ENCODE measurements at regions not wholly inside any gene's neighbourhood (a gene's known extent, or its start where the extent isn't known, plus 50 kb on each side); places are given as distances from the start of the nearest gene placed in this dataset.

- peak; percentile 29 for DNase-seq (ENCODE audit: extremely low read depth, insufficient read length)
- TF ChIP-seq, protein P1, sequence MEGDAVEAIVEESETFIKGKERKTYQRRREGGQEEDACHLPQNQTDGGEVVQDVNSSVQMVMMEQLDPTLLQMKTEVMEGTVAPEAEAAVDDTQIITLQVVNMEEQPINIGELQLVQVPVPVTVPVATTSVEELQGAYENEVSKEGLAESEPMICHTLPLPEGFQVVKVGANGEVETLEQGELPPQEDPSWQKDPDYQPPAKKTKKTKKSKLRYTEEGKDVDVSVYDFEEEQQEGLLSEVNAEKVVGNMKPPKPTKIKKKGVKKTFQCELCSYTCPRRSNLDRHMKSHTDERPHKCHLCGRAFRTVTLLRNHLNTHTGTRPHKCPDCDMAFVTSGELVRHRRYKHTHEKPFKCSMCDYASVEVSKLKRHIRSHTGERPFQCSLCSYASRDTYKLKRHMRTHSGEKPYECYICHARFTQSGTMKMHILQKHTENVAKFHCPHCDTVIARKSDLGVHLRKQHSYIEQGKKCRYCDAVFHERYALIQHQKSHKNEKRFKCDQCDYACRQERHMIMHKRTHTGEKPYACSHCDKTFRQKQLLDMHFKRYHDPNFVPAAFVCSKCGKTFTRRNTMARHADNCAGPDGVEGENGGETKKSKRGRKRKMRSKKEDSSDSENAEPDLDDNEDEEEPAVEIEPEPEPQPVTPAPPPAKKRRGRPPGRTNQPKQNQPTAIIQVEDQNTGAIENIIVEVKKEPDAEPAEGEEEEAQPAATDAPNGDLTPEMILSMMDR (IDR thresholded peaks at IDR 0.05; ENCODE audit: insufficient read depth, low read length, poor library complexity, severe bottlenecking) = no peak
- Histone ChIP-seq H3K27me3 (replicated peaks; ENCODE audit: control insufficient read depth, insufficient read depth, low read length) (no peaks in the 10 kb centered on the region), H3K36me3 (ENCODE audit: control insufficient read depth, insufficient read depth, low read length) (no peaks in the 10 kb centered on the region), H3K4me3 (replicated peaks; ENCODE audit: low read depth, low read length) (no peak overlapping the region)
Observed at GRCh38 chr17:27976331-27976730, 66.1 kb upstream of the NLK start.

DNA sequence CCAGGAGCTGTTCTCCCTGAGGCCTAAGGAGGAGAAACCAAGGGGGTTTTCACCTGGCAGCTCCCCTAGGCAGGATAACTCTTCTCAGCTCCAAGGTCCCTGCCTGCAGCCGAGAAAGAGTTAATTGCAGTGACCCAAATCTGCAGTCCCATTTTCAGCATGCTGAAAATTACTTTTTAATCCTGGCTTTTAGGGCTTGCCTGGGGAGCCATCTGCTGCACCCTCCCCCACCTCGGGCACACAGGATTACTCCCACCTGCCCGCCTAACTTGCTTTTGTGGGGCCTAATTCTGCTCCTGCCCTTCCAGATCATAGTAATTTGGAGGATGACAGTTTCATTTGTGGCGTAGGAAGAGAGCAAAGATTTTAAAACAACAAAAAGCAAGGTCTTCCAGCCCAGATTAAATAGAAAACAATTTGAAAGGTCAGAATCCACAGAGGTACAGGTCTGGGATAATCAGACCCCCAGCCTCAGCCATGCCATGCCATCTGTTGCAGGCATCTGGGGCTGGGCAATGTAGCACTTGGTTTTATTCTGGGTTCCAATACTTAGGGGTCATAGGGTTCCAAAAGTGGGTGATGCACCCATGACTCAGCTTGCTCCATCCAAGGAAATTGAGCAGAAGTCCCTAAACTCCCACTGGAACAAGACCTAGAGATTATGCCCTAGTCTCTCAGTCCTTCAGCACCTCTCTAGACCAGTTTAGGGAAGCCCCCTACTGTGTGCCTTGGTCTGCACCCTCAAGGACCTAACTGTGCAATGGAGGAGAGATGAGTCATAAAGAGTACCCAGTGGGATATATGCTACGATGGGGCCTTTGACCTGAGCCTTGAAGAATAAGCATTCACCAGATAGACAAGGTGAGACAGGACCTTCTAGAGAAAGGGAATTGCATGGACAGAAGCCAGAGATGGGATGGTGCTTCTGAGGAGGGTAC, 64.5 kb upstream of the NLK start:
- DNase-seq (ENCODE audit: extremely low read depth, insufficient read length) = no peak
- TF ChIP-seq, protein P1 (IDR thresholded peaks at IDR 0.05; ENCODE audit: insufficient read depth, low read length, poor library complexity, severe bottlenecking) = no peak
- Histone ChIP-seq H3K27me3 (replicated peaks; ENCODE audit: control insufficient read depth, insufficient read depth, low read length) (no peaks in the 10 kb centered on the region), H3K36me3 (ENCODE audit: control insufficient read depth, insufficient read depth, low read length) (no peaks in the 10 kb centered on the region), H3K4me3 (replicated peaks; ENCODE audit: low read depth, low read length) (no peak overlapping the region)

DNA sequence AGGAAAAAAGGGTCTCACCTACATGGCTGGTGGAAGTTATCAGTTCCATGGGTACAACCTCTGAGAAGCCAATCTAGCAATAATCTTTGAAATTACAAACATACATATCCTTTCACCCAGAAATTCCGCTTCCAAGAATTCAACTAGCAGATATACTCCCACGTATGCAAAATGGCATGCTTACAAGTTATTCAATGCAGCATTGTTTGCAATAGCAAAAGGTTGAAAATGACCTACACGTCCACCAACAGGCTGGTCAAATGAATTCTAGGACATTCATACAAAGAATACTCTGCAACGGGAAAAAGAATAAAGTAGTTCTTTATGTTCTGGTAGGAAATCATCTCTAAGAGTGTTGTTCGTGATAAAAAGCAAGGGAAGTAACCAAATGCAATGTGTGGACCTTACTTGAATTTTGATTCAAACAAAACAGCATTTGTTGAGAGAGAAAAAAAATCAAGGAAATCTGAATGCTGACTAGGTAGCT, 63.7 kb upstream of the NLK start:
- DNase-seq (ENCODE audit: extremely low read depth, insufficient read length) = no peak
- Histone ChIP-seq H3K27me3 (replicated peaks; ENCODE audit: control insufficient read depth, insufficient read depth, low read length) (no peaks in the 10 kb centered on the region), H3K36me3 (ENCODE audit: control insufficient read depth, insufficient read depth, low read length) (no peaks in the 10 kb centered on the region), H3K4me3 (replicated peaks; ENCODE audit: low read depth, low read length) (no peak overlapping the region)
- TF ChIP-seq, protein P1 (IDR thresholded peaks at IDR 0.05; ENCODE audit: insufficient read depth, low read length, poor library complexity, severe bottlenecking) = no peak

GRCh38 chr17:27980043-27980442, 62.4 kb upstream of the NLK start:
- H3K36me3 ChIP-seq (ENCODE audit: control insufficient read depth, insufficient read depth, low read length) = no peaks in the 10 kb centered on the region
- TF ChIP-seq, protein P1 (IDR thresholded peaks at IDR 0.05; ENCODE audit: insufficient read depth, low read length, poor library complexity, severe bottlenecking) = no peak
- no peak overlapping the region for H3K4me3 ChIP-seq (replicated peaks; ENCODE audit: low read depth, low read length)
- no peaks in the 10 kb centered on the region for H3K27me3 ChIP-seq (replicated peaks; ENCODE audit: control insufficient read depth, insufficient read depth, low read length)
- DNase-seq (ENCODE audit: extremely low read depth, insufficient read length) = no peak

GRCh38 chr17:27981978-27982377, 60.5 kb upstream of the NLK start:
- DNase-seq (ENCODE audit: extremely low read depth, insufficient read length) = no peak
- TF ChIP-seq, protein P1 (IDR thresholded peaks at IDR 0.05; ENCODE audit: insufficient read depth, low read length, poor library complexity, severe bottlenecking) = no peak
- Histone ChIP-seq H3K27me3 (replicated peaks; ENCODE audit: control insufficient read depth, insufficient read depth, low read length) (no peaks in the 10 kb centered on the region), H3K36me3 (ENCODE audit: control insufficient read depth, insufficient read depth, low read length) (no peaks in the 10 kb centered on the region), H3K4me3 (replicated peaks; ENCODE audit: low read depth, low read length) (no peak overlapping the region)

All from GM06990 (cell line).